ENCODE measurements at regions not wholly inside any gene's neighbourhood (a gene's known extent, or its start where the extent isn't known, plus 50 kb on each side); places are given as distances from the start of the nearest gene placed in this dataset.

GRCh38 chrX:117335209-117335608, 781.4 kb downstream of the KLHL13 start:
- no peak for DNase-seq (ENCODE audit: low read depth)
- no peak overlapping the region for H3K4me3 ChIP-seq (ENCODE audit: low read depth, low read length)
- TF ChIP-seq CTCF (conservative IDR thresholded peaks at IDR 0.05; ENCODE audit: low read depth, low read length): no peak

GRCh38 chrX:117327373-117327772, 789.2 kb downstream of the KLHL13 start:
- DNase-seq (ENCODE audit: low read depth): no peak
- no peak for TF ChIP-seq CTCF (conservative IDR thresholded peaks at IDR 0.05; ENCODE audit: low read depth, low read length)
- no peak overlapping the region for H3K4me3 ChIP-seq (ENCODE audit: low read depth, low read length)

- no peak overlapping the region for H3K4me3 ChIP-seq (ENCODE audit: low read depth, low read length)
- DNase-seq (ENCODE audit: low read depth): no peak
- no peak for TF ChIP-seq CTCF (conservative IDR thresholded peaks at IDR 0.05; ENCODE audit: low read depth, low read length)
Observed at GRCh38 chrX:117325706-117326105, 790.9 kb downstream of the KLHL13 start.

GRCh38 chrX:117305168-117305766, 811.3 kb downstream of the KLHL13 start:
- no peak for DNase-seq (ENCODE audit: low read depth)
- H3K4me3 ChIP-seq (ENCODE audit: low read depth, low read length): no peak overlapping the region
- no peak for TF ChIP-seq CTCF (conservative IDR thresholded peaks at IDR 0.05; ENCODE audit: low read depth, low read length)

GRCh38 chrX:117301086-117301485, 815.5 kb downstream of the KLHL13 start:
- DNase-seq (ENCODE audit: low read depth): no peak
- H3K4me3 ChIP-seq (ENCODE audit: low read depth, low read length): no peak overlapping the region
- TF ChIP-seq CTCF (conservative IDR thresholded peaks at IDR 0.05; ENCODE audit: low read depth, low read length): no peak

GRCh38 chrX:117291760-117292159, 824.9 kb downstream of the KLHL13 start:
- no peak for TF ChIP-seq CTCF (conservative IDR thresholded peaks at IDR 0.05; ENCODE audit: low read depth, low read length)
- DNase-seq (ENCODE audit: low read depth): no peak
- H3K4me3 ChIP-seq (ENCODE audit: low read depth, low read length): no peak overlapping the region

- no peak overlapping the region for H3K4me3 ChIP-seq (ENCODE audit: low read depth, low read length)
- no peak for DNase-seq (ENCODE audit: low read depth)
- no peak for TF ChIP-seq CTCF (conservative IDR thresholded peaks at IDR 0.05; ENCODE audit: low read depth, low read length)
Observed at GRCh38 chrX:117274965-117275364, 812.2 kb upstream of the CT83 start.

Data from epithelial cell of proximal tubule (primary cell).